H1 (cell line): ENCODE measurements at regions not wholly inside any gene's neighbourhood (a gene's known extent, or its start where the extent isn't known, plus 50 kb on each side); places are given as distances from the start of the nearest gene placed in this dataset.

Experiments
- CTCF ChIA-PET: fragments of 300-600 bp; sonication (Branson Sonifier 250); formaldehyde crosslinking; loops from one replicate; lab custom pipeline; 2021; ENCODE audit not compliant: partially characterized antibody; lab: Charles Lee
- POLR2A ChIA-PET: fragments of 300-600 bp; sonication (Branson Sonifier 250); formaldehyde crosslinking; loops from one replicate; lab custom pipeline; 2021; ENCODE audit warnings: inconsistent platforms; ENCODE audit not compliant: partially characterized antibody; lab: Charles Lee
- DNase-seq, 2 experiments: peaks; one replicate each; pipeline versions ENCODE4 v3.0.0 to v3.0.0-alpha.2; 2010 to 2022; ENCODE audit warnings: low spot score in 2 of 2, low read depth in 1 of 2, mixed read lengths in 1 of 2
- FAIRE-seq: peaks from 2 replicates; lab custom pipeline; 2011; peaks lifted over from hg19 to GRCh38; lab: Jason Lieb, UNC
- H2AFZ ChIP-seq: 2 replicates; pipeline ENCODE4 v1.8.1; 2012; ENCODE audit warnings: low read length, inconsistent platforms
- H2AK5ac ChIP-seq: 2 replicates; pipeline ENCODE4 v1.6.1; 2013; ENCODE audit warnings: low read depth, low read length
- H2BK120ac ChIP-seq: replicated peaks from 2 replicates; pipeline ENCODE3; 2013; ENCODE audit warnings: low read depth, low read length, inconsistent platforms
- H2BK12ac ChIP-seq: 2 replicates; pipeline ENCODE4 v1.6.1; 2013; ENCODE audit warnings: low read depth, low read length
- H2BK15ac ChIP-seq: 2 replicates; pipeline ENCODE4 v1.6.1; 2013; ENCODE audit warnings: low read length
- H2BK20ac ChIP-seq: 2 replicates; pipeline ENCODE4 v1.6.1; 2013; ENCODE audit warnings: low read length
- H2BK5ac ChIP-seq: 2 replicates; pipeline ENCODE4 v1.6.1; 2013; ENCODE audit warnings: low read depth, low read length
- H3K14ac ChIP-seq: 2 replicates; pipeline ENCODE4 v1.6.1; 2013; ENCODE audit warnings: inconsistent platforms; ENCODE audit not compliant: insufficient read length
- H3K18ac ChIP-seq: 2 replicates; pipeline ENCODE4 v1.6.1; 2013; ENCODE audit warnings: low read length; ENCODE audit errors: extremely low read depth
- H3K23ac ChIP-seq: 2 replicates; pipeline ENCODE4 v1.6.1; 2013; ENCODE audit warnings: inconsistent platforms; ENCODE audit not compliant: insufficient read length
- H3K23me2 ChIP-seq: 2 replicates; pipeline ENCODE4 v1.6.1; 2013; ENCODE audit warnings: low read depth, low read length
- H3K27ac ChIP-seq: 2 replicates; pipeline ENCODE4 v1.6.1; 2011; ENCODE audit warnings: low read depth, low read length, inconsistent platforms
- H3K27me3 ChIP-seq, 4 experiments: replicated peaks in 1 of 4; 1 replicate in 1 of 4; 2 replicates in 3 of 4; pipeline versions ENCODE4 v1.6.1 to v1.8.1; 2011 to 2013; ENCODE audit warnings: low read length in 3 of 4, mild to moderate bottlenecking in 3 of 4, inconsistent platforms in 2 of 4, mixed read lengths in 2 of 4, moderate library complexity in 1 of 4; ENCODE audit not compliant: control insufficient read depth in 3 of 4, insufficient read depth in 3 of 4; ENCODE audit errors: extremely low read depth in 1 of 4
- H3K36me3 ChIP-seq, 4 experiments: 2 replicates each; pipeline versions ENCODE4 v1.6.1 to v1.8.1; 2011 to 2013; ENCODE audit warnings: mild to moderate bottlenecking in 4 of 4, low read length in 3 of 4, moderate library complexity in 2 of 4, control low read depth in 1 of 4, inconsistent platforms in 1 of 4; ENCODE audit not compliant: insufficient read depth in 4 of 4, control insufficient read depth in 2 of 4
- H3K4ac ChIP-seq: replicated peaks from 2 replicates; pipeline ENCODE3; 2013; ENCODE audit warnings: low read length, low read depth, mixed read lengths, inconsistent platforms; ENCODE audit not compliant: insufficient read length
- H3K4me1 ChIP-seq, 4 experiments: replicated peaks in 1 of 4; 1 replicate in 1 of 4; 2 replicates in 3 of 4; pipeline versions ENCODE4 v1.6.1 to v1.8.1; 2011 to 2013; ENCODE audit warnings: low read length in 3 of 4, inconsistent platforms in 2 of 4, mixed read lengths in 1 of 4; ENCODE audit not compliant: insufficient read depth in 4 of 4, control insufficient read depth in 3 of 4
- H3K4me2 ChIP-seq, 2 experiments: 2 replicates each; pipeline versions ENCODE4 v1.6.1 to v1.8.1; 2011 to 2013; ENCODE audit warnings: low read depth in 2 of 2, low read length in 2 of 2, control low read depth in 1 of 2, inconsistent platforms in 1 of 2, mild to moderate bottlenecking in 1 of 2; ENCODE audit not compliant: insufficient read depth in 1 of 2
- H3K4me3 ChIP-seq, 4 experiments: fragments of 200-600, 300-600 bp in 1 of 4; sonication (generic), shearing (Covaris generic), sonication (Bioruptor Twin) in 1 of 4; 2 replicates each; pipeline versions ENCODE4 v1.5.1 to v1.8.1; 2011 to 2016; ENCODE audit warnings: low read length in 4 of 4, low read depth in 3 of 4, control low read depth in 2 of 4, inconsistent platforms in 2 of 4, mild to moderate bottlenecking in 2 of 4, mixed read lengths in 1 of 4, moderate library complexity in 1 of 4; ENCODE audit not compliant: insufficient read depth in 2 of 4; ENCODE audit errors: extremely low read depth in 1 of 4
- H3K56ac ChIP-seq: replicated peaks from 2 replicates; pipeline ENCODE3; 2013; ENCODE audit warnings: low read depth, mild to moderate bottlenecking, mixed read lengths, low read length, inconsistent platforms; ENCODE audit not compliant: insufficient read length
- H3K79me1 ChIP-seq: 2 replicates; pipeline ENCODE4 v1.6.1; 2013; ENCODE audit warnings: low read depth, low read length, control low read depth
- H3K79me2 ChIP-seq, 2 experiments: 2 replicates each; pipeline versions ENCODE4 v1.6.1 to v1.8.1; 2012 to 2013; ENCODE audit warnings: low read length in 2 of 2, mild to moderate bottlenecking in 2 of 2, inconsistent platforms in 1 of 2; ENCODE audit not compliant: insufficient read depth in 2 of 2, control insufficient read depth in 1 of 2
- H3K9ac ChIP-seq, 4 experiments: replicated peaks in 1 of 4; 1 replicate in 1 of 4; 2 replicates in 3 of 4; pipeline versions ENCODE4 v1.6.1 to v1.8.1; 2011 to 2013; ENCODE audit warnings: low read depth in 3 of 4, low read length in 3 of 4, control low read depth in 2 of 4, mild to moderate bottlenecking in 2 of 4, moderate library complexity in 2 of 4, inconsistent platforms in 1 of 4; ENCODE audit errors: extremely low read depth in 1 of 4
- H3K9me3 ChIP-seq, 2 experiments: 2 replicates each; pipeline versions ENCODE4 v1.6.1 to v1.8.1; 2012 to 2013; ENCODE audit warnings: mild to moderate bottlenecking in 2 of 2, moderate library complexity in 2 of 2, control low read depth in 1 of 2, inconsistent platforms in 1 of 2, low read depth in 1 of 2, low read length in 1 of 2, mixed read lengths in 1 of 2; ENCODE audit not compliant: insufficient read depth in 2 of 2
- H4K20me1 ChIP-seq, 2 experiments: replicated peaks in 1 of 2; 2 replicates each; pipeline versions ENCODE3 to v1.8.1; 2011 to 2013; ENCODE audit warnings: inconsistent platforms in 2 of 2, low read length in 2 of 2, mild to moderate bottlenecking in 1 of 2; ENCODE audit not compliant: insufficient read depth in 2 of 2, control insufficient read depth in 1 of 2
- H4K5ac ChIP-seq: 2 replicates; pipeline ENCODE4 v1.6.1; 2013; ENCODE audit warnings: low read length, low read depth, mixed read lengths, inconsistent platforms; ENCODE audit not compliant: insufficient read length
- H4K8ac ChIP-seq: 2 replicates; pipeline ENCODE4 v1.8.0; 2013; ENCODE audit warnings: mild to moderate bottlenecking, moderate library complexity, low read length, inconsistent platforms; ENCODE audit not compliant: insufficient read depth; ENCODE audit errors: extremely low read depth
- H4K91ac ChIP-seq: replicated peaks from 2 replicates; pipeline ENCODE3; 2013; ENCODE audit warnings: low read length, mixed read lengths, inconsistent platforms; ENCODE audit not compliant: insufficient read length
- WGBS, 2 experiments: shearing (Covaris generic) in 1 of 2; methylation state at CpG; one replicate each; pipeline versions ENCODE4 v1.1.6 to v1.1.7; 2013 to 2015; ENCODE audit warnings: low lambda C conversion rate in 2 of 2, mixed read lengths in 2 of 2, inconsistent platforms in 1 of 2, low coverage in 1 of 2, missing lambda C conversion rate in 1 of 2; ENCODE audit not compliant: insufficient replicate concordance in 2 of 2, insufficient coverage in 1 of 2, insufficient read length in 1 of 2; ENCODE audit errors: extremely low coverage in 1 of 2, missing lambda C conversion rate in 1 of 2; 5-methylcytosine and 5-hydroxymethylcytosine counted together

DNA sequence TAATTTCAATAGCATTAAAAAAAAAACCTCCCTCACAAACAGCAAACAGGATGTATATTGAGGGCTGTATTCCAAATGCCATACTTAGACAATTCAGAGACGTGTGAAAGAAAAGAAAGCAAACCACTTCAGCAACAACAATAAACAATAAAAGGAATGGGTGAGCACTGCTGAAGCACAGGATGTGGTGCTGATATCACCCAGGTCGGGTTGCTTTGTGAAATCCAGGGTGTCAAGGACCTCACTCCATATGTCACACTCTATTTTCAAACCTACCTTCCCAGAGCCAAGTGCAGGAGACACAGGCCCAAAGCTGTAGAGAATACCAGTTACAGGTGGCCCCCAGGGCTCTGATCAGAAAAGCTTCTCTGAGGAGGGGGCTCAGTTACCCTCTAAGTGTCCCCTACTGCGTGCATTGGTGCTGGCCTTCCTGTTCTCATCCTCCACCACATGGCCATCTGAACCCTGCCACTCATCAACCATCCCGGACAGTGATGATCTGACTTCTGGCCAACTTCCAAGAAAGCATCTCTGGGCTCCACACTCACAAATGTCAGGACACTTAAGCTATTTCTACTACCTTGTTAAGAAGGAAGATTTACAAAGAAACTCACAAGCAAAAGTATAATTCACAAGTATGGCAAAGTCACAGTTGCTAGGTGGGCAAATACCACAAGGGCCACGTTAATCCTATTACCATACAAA lies 363.0 kb downstream of the SS18 start:
- no peak overlapping the region for H2BK20ac ChIP-seq
- CTCF ChIA-PET: interaction anchor here (1.1 to 1.5 kb wide), 2 partner anchors 15 to 30 kb away, joined by 3 read pairs; no protein-coding TSS in a partner anchor
- POLR2A ChIA-PET: no interaction called here

More for the DNA sequence above, 363.0 kb downstream of the SS18 start:
- H4K20me1 ChIP-seq: no peaks in the 10 kb centered on the region
- no peak overlapping the region for H4K91ac ChIP-seq
- H4K5ac ChIP-seq: no peak overlapping the region
- H3K4ac ChIP-seq: no peak overlapping the region
- no peak overlapping the region for H3K18ac ChIP-seq
- H3K23me2 ChIP-seq: no peaks in the 10 kb centered on the region
- no peak overlapping the region for H2AFZ ChIP-seq
- H3K4me3 ChIP-seq: no peak overlapping the region
- H3K27me3 ChIP-seq: peaks cover 0 to 1% (median under 1%) of the 10 kb centered on the region in 4 experiments; a peak in 2 of 7 replicates
- no peak overlapping the region for H3K23ac ChIP-seq
- FAIRE-seq (no peak), DNase-seq (no peak)
- no peak overlapping the region for H2AK5ac ChIP-seq
- H3K79me1 ChIP-seq: no peaks in the 10 kb centered on the region
- no peak overlapping the region for H4K8ac ChIP-seq
- no peaks in the 10 kb centered on the region; a peak in 1 of 8 replicates for H3K36me3 ChIP-seq
- no peak overlapping the region for H3K56ac ChIP-seq
- no peak overlapping the region for H3K14ac ChIP-seq
- H3K27ac ChIP-seq: no peak overlapping the region
- H3K4me2 ChIP-seq: no peak overlapping the region
- no peak overlapping the region for H2BK12ac ChIP-seq
- no peak overlapping the region for H2BK15ac ChIP-seq
- no peak overlapping the region for H2BK5ac ChIP-seq
- H3K9me3 ChIP-seq: no peaks in the 10 kb centered on the region
- no peak overlapping the region for H2BK120ac ChIP-seq
- WGBS, 2 experiments: 87% methylated on average over 5 of the region's 5 CpGs; no CpG with 5 or more reads in 1 of the 2 experiments
- no peaks in the 10 kb centered on the region for H3K79me2 ChIP-seq
- no peak overlapping the region for H3K9ac ChIP-seq
- H3K4me1 ChIP-seq: no peaks in the 10 kb centered on the region; a peak in 2 of 7 replicates
